Renal cortical epithelial cell (primary cell): ENCODE measurements at regions not wholly inside any gene's neighbourhood (a gene's known extent, or its start where the extent isn't known, plus 50 kb on each side); places are given as distances from the start of the nearest gene placed in this dataset.

ENCODE experiments used
- DNase-seq: peaks from one replicate; pipeline ENCODE4 v3.0.0-alpha.2; 2011; ENCODE audit warnings: low read depth

DNA sequence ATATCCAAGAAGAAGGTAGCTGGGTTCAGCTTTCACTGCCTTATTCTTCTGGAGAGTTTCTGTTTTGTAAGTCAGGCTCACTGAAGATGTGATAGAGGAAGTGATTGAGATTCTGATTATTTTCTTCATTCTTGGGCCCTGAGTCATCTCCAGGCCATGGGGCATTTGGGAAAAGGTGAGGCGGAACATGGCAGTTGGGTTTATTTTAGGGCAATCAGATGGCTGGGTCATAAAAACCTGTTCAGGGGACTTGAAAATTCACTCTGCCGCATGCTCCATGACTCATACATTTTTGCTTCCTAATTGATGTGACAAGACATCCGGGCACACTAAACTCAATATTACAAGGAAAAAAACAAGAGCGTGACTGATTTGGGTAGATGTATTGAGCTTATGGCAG lies 265.7 kb upstream of the KLF4 start:
- DNase-seq = peak; percentile 98

- peak; percentile 90 for DNase-seq
These were observed 262.1 kb upstream of the KLF4 start for GRCh38 chr9:107751567-107752210.

GRCh38 chr9:107750741-107751566 lies 261.4 kb upstream of the KLF4 start:
- peak; percentile 99 for DNase-seq

GRCh38 chr9:107749787-107750444 lies 260.3 kb upstream of the KLF4 start:
- DNase-seq = peak; percentile 82

GRCh38 chr9:107744873-107745272 lies 255.3 kb upstream of the KLF4 start:
- DNase-seq = no peak

DNA sequence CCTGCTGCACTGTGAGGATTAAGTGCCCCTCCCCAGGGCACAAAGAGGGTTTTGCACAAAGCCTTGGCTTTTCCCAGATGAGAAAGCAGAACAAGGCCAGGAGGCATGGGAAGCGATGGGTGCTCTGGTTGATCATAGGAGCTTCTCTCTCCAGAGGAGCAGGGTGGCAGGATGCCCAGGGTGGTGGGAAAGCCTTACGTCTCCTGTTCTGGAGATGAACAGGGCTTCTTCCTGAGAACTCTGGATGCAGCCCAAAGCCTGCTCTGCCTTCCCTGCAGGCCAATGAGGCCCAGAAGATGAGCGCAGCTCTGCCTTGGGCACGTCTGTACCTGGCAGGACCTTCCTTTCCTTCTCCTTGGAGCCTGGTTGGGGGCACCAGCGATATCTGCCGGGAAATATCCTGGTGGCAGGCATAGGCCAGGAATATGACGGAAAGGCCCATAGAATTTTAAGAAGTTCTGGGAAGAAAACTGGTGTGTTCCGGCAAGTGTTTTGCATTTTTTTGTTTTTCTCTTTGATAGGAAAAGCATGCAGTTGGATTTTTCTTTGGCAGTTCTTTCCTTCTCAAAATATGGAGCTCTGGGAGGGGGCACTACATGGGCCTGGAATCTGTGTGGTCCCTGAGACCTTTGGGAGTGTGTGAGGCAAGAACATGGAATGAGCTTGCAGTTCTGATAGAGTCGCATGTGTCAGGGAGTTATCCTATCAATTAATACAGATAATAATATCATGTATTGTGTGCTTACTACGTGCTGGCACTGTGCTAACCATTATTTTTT lies 253.2 kb upstream of the KLF4 start:
- DNase-seq = no peak

DNA sequence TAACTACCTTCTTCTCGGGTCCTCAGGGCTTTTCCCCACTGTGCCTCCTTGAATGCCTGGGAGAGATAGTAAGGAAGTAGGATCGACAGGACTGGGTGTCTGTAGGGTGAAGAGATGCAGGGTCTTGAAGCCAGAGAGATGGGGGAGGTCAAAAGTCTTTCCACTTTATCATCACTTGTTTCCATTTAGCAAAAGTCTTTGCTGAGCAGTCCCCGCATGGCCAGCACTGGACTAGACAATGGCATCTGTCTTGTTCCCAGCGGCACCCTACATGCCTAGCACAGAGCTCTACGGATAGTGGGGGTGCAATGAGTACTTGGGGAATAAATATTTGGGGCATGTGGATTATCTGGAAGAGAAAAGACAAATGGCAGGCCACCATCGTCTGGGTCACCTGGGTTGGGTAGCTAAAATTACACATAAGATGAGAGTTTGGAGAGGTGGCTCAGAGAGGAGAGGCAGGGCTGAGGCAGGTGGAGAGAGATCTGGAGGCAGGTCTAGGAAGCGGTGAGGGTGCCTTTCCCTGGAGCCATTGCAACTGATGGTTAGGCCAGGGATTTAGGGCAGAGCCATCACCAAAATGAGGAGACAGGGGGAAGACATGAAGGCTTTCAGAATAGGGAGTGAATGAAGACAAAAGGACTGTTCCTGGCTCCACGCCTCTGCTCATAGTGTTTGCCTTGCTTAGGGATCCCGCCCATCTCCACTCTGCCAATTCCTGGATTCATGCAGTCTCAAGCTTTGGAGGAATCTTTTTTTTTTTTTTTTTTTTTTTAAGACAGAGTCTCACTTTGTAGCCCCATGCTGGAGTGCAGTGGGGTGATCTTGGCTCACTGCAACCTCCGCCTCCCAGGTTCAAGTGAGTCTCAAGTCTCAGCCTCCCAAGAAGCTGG lies 250.8 kb upstream of the KLF4 start:
- no peak for DNase-seq

- DNase-seq = peak; percentile 55
These were observed 250.1 kb upstream of the KLF4 start for GRCh38 chr9:107739601-107740082.

GRCh38 chr9:107738789-107739188 lies 249.2 kb upstream of the KLF4 start:
- no peak for DNase-seq

DNA sequence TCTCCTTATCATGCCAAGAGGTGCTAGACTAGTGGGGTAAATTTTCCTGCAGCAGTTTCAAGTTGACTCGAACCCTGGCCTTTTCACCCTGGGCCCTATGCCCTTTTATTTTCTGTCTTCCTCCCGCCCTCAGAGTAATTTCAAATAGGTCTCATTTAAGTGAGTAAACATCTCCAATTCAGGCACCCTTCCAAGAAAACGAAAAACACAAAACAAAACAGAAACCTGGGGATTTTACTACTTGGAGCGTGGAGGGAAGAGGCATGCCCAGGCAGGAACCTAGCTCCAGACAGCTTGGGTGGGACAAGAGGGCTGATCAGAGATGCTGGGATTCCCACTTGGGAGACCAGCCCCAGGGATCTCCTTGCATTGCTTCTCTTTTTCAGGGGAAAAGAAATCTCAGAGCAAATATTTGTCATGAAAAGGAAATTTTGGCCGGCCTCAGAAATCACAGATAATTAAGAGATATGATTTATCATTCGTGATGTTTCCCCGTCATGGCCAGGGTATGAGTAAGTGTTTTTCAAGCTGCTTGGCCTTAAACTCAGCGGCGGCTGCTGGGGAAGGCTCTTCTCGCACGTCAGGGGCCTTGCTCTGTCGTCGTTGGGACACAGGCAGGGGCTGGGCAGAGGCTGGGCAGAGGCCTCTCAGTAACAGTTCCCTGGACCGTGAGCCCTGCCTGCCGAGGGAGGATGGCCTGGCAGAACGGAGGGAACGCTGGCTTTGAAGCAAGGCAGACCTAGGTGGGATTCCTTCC lies 248.6 kb upstream of the KLF4 start:
- peak; percentile 61 for DNase-seq

DNA sequence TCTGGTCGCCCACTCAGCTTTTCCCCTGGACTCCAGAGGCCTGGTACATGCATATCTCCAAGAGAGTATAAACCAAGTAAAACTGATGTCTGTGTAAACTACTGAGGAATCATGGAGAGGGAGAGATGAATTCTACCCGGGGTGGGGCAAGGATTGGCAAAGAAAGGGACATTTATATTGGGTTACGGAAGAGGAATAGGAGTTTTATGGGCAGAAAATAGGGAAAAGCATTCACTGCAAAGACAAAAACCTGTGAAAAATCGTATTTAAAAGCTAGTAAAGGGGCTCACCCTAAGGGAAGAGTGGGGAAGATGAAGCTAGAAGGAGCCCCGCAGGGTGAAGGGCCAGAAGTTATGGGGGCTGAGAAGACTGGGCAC lies 248.0 kb upstream of the KLF4 start:
- DNase-seq = no peak

- peak; percentile 57 for DNase-seq
These were observed 246.3 kb upstream of the KLF4 start for GRCh38 chr9:107735821-107736220.

- DNase-seq = peak; percentile 18
These were observed 244.9 kb upstream of the KLF4 start for GRCh38 chr9:107734256-107735013.

- DNase-seq = peak; percentile 29
These were observed 243.9 kb upstream of the KLF4 start for GRCh38 chr9:107733523-107733894.

- DNase-seq = peak; percentile 85
These were observed 243.4 kb upstream of the KLF4 start for GRCh38 chr9:107732781-107733522.

DNA sequence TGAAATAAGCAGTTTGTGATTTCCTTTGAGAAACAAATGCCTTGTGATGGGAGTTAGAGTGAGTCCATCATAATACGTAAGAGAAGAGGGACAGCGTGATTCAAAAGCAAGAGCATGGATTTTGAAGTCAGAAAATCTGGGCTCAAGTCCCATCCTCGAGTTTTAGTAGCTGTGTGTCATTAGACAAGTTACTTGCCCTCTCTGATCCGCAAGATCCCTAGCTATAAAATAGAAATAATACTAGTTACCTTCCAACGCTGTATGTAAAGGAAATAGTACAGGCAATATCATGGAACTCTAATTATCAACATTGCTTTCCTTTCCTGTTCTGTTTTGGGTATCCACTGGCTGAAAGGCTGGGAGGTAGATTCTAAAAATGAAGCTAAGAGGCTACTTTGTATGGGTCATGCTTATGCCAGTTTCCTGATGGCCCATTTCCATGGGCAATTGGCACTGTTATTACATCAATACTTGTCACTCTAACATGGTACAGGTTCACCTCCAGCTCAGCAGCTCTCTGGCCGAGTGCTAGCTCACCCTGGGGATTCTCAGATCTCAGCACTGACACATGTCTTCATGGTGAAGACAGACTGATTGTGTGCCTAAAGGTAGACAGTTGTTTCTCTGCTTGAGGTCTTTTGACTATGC lies 241.7 kb upstream of the KLF4 start:
- DNase-seq = no peak

DNA sequence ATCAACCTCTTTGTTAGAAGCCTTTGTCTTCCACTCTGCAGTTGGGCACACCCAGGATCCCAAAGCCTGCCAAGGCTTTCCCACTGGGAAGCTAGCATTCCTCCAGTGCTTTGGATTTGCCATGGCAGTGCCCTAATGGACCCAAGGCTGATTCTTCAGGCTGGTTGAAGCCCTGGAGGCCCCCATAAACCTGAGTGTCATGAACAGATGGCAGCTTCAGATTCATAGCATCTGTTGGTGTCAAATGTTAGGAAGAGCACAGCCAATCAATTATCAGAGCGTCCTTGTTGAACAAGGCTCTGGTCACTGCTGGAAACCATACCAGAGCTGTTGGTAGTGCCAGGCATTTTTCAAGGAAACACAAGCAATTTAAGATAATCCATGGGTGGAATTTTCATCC lies 241.1 kb upstream of the KLF4 start:
- DNase-seq = no peak

DNA sequence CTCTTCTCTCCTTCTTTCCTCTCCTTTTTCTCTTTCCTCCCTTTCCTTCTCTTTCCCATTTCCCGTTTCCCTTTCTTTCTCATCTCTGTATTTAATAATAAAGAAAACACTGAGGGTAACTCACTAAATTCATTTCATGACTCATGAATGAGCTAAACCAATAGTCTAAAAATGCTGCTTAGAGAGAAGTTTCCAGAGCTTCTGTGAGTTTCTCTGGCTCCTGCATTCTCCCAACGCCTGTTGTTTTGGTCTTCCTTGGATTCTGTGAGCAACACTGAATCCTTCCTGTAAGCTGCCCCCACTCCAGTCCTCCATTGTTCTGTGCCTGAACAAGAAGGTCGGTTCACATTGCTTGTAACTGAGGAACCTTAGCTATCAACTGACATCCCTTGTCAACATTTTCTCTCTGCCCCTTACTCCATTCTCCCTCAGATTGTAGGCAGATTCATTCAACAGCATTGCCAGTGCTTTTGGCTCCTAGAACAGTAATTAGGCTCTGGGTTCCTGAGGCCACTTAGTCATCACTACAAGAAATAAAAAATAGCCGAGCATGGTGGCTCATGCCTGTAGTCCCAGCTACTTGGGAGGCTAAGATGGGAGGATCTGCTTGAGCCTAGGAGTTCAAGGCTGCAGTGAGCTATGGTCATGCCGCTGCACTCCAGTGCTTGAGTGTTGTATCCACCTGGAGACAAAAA lies 237.7 kb upstream of the KLF4 start:
- peak; percentile 26 for DNase-seq
